DMS 273 treated with DMSO at 0.1 percent for 48 hours (cell line): ENCODE measurements at regions not wholly inside any gene's neighbourhood (a gene's known extent, or its start where the extent isn't known, plus 50 kb on each side); places are given as distances from the start of the nearest gene placed in this dataset.

Source experiments
- DNase-seq: peaks from one replicate; lab custom pipeline; 2025; lab: John Stamatoyannopoulos, UW

- no peak for DNase-seq
Measured at GRCh38 chrX:97766501-97767095, 882.9 kb downstream of the RPA4 start.

GRCh38 chrX:97787311-97787710 is 903.6 kb downstream of the RPA4 start:
- DNase-seq, result no peak

DNA sequence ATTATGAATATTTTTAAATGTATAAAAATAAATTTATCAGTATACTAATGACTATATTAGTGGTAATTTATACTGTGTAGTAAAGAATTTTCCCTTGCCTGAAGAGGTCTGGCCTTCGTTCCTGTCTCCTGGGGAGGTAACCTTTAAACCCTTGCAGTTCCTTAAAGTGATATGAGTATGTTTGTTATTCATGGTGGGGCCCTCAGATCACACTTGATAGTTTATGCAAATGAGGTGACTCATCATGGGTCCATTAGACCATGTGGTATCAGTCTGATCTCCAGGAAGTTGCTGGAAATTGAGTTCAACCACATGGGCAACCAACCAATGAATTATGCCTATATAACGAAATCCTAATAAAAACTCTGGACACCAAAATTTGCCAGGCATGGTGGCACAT is 904.1 kb downstream of the RPA4 start:
- no peak for DNase-seq

DNA sequence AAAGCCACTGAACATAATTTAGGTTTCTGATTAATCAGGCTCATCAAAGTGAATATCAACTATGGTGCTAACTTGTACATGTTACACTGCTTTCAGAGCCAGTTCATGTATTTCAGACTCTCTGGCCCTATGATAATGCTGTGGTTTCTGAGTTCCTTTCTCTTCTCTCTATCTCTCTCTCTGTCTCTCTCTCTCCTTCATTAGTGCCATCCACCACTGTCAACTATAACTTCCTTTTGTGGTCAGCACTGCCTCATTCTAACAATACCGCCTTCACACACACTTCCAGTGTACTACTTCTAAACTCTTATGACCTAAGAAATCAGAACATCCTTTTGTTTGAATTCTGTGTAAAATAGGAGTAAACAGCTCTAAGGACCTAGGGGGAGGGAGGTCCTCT is 907.1 kb downstream of the RPA4 start:
- DNase-seq, result no peak

DNA sequence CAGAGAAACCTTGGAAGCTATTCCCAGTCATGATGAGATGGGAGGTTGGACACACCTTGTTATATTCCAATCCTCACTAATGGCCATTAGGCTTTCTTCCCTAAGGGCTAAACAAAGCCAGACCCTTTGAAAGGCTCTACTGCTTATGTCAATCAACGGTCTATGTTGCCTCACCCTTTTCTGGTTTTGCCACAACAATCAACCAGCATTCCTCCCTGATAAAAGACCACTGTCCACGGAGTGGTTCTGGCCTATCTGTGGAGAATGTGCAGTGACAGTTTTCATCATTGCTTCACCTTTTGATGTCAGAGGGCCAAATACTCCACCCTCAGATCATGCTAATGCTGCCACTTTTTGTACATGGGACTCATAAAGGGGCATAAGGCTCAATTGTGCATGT is 913.4 kb downstream of the RPA4 start:
- DNase-seq, result no peak

DNA sequence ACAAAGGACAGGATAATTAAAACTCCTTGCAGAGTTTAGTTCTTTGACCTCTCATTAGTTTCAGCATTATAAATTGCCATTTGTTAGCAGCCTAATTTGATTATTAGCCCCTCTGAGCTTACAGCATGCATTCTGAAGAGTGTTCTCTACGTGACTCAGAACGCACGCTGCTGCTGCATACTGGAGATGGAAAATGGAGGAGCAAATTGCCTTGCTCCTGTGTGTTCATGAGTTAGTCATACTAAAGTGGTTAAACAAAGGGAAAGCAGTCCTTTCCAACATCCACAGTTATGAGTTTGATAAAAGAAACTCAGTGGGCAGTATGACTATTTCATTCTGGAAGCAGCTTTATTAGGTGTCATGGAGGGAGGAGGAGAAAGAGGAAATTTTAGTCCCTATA is 922.5 kb downstream of the RPA4 start:
- DNase-seq, result no peak

DNA sequence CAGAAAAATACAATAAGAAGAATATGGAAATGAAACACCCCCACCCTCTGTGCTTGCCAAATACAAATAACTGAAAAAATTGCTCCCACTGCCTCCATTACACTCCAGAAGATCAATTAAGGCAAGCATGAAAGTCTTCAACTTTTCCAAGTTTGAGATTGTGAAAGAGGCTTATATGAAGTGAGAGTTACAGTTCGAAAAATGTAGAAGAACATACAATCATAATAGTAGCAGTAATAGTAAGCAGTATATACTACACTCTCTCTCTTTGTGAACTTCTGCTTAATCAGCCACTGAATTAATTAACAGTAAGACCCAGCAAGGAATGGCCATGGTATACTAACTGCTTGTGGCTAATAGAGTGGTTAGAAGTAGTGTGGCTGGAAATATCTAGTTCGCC is 923.2 kb downstream of the RPA4 start:
- DNase-seq, result no peak

DNA sequence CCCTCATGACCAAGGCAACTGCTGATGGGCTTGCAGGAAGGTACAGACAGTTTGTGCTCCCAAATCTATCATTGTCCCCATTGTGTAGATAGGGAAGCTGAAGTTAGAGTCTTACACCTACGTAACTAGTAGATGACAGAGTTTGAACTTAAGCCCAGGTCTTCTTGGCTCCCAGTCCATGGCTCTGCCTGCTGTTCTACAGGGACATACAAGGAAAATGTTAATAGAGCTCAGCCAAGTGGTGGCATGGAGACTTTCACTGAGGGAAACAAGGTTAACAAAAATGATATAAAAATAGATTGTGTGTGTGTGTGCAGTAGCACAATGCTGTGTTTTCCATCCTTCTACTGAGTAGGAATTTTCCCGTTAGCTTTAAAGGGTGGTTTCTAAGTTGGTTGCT is 936.5 kb downstream of the RPA4 start:
- DNase-seq, result no peak

- DNase-seq, result no peak
Measured at GRCh38 chrX:97828471-97828870, 944.8 kb downstream of the RPA4 start.

DNA sequence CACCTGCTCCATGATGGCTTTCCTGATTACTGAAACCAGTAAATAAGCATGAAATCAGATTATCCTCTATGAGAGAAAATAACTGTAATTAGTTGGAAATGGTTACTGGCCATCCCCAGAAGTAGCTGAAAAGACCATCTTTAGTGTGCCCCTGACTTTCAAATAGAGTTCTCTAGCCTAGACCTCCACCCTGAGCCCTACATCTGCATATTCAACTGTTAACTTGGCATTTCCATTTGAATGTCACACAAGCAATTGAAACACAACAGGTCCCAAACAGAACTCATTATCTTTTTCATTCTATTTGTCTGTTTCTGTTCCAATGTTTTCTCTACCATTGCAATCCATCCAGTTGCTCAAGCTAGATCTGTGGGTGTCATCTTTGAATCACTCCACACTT is 952.3 kb downstream of the RPA4 start:
- no peak for DNase-seq

DNA sequence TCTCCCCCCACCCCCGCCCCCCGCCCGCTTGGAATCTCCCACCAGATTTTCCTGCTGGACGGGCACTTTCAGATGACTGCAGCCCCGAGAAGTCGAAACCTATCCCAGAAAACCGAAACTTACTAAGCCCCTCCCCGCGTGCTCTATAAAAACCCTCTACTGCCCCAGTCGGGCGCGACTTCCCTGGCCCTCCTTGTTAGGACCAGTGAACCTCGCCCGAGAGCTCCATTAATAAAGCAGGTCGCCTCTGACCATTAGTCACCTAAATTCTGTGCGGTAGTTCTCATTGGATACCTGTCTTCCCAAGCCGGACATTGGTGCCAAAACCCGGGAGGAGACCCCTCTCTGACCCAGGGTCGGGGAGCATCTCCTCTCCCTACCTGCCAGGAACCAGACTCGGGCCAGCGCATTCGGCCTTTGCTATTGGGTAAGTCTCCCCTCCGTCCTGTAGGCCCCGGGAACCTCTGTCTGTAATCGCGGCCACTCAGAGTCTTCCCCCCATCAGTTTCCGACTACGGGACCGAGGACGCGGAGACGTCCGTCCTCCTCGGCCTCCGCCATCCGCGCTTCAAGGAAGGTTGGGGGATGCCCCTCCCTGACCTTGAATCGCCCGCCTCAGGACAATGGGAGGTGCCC is 958.0 kb downstream of the RPA4 start:
- no peak for DNase-seq

DNA sequence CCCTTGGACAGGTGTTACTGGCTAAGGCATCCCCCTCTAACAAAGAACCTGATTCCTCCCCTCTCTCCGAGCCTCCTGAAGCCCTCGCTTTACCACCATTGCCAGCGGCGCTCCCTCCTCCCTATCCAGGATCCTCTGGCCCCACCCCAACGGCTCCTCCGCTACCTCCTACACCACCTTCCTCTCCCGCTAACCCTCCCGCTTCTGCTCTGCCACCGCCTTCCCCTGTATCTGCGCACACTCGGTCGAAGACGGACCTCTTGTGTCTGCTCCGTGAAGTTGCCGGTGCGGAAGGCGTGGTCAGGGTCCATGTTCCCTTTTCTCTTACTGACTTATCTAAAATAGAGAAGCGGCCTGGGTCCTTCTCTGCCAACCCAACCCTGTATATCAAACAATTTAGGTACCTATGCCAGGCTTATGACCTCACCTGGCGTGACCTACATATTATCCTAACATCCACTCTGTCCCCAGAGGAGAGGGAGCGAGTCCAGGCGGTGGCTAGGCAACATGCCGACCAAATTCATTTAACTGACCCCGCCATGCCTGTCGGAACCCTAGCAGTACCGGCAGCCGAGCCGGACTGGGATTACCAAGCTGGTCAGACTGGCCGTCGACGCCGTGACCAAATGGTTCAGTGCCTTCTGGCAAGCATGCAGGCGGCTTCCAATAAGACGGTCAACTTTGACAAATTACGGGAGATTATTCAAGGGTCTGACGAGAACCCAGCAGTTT is 958.9 kb downstream of the RPA4 start:
- no peak for DNase-seq

DNA sequence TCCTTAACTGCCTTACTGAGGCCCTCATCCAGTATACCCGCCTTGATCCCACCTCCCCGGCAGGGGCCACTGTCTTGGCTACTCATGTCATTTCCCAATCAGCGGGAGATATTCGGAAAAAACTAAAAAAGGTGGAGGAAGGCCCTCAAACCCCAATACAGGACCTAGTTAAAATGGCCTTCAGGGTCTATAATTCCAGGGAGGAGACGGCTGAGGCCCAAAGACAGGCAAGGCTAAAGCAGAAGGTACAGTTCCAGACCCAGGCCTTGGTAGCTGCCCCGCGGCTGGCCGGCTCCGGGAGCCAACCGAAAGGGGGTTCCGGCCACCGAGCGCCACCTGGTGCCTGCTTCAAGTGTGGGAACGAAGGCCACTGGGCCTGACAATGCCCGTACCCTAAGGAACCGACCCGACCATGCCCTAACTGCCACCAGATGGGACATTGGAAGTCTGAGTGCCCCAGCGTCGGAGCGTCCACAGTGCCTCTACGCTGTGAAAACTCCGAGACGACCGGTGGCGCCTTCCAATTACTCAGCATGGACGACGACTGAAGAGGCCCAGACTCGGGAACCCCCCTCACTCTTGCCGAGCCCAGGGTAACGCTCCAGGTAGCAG is 959.6 kb downstream of the RPA4 start:
- no peak for DNase-seq

DNA sequence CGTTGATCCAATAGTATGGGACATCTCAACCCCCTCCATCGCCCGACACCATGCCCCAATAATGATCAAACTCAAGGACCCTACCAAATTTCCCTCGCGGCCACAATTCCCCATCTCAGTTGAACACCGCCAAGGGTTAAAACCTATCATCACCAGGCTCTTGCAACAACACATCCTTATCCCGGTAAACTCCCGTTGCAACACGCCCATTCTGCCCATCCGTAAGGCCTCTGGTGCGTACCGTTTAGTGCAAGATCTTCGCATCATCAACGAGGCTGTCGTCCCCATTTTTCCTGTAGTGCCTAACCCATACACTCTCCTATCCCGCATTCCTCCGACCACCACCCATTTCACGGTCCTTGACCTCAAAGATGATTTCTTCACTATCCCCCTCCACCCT is 960.5 kb downstream of the RPA4 start:
- DNase-seq, result no peak

DNA sequence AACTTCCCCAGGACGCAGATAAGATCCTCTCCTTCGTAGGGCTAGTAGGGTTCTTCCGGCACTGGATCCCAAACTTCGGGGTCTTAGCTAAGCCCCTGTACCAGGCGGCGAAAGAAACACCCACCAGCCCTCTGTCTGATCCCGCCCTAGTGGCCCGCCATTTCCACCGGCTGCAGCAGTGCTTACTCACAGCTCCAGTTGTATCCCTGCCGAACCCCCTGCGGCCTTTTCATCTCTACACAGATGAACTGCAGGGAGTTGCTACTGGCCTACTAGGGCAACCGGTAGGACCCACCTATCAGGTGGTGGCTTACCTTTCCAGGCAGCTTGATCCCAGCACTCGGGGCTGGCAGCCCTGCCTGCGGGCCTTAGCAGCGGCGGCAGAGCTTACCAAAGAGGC is 961.2 kb downstream of the RPA4 start:
- no peak for DNase-seq

GRCh38 chrX:97845451-97845850 is 961.7 kb downstream of the RPA4 start:
- no peak for DNase-seq

DNA sequence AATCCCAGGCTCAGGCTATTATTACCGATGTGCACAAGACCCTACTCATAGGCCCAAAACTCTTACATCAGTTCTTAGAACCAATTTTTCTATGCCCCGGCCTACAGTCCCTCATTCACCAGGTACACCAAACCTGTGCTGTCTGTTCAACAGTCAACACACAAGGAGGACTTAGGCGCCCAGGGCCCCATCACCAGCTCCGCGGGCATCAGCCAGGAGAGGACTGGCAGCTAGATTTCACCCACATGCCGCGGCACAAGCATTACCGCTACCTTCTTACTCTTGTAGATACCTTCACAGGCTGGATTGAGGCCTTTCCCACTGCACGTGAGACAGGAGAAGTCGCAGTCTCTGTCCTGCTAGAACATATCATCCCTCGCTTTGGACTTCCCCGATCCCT is 962.5 kb downstream of the RPA4 start:
- no peak for DNase-seq

DNA sequence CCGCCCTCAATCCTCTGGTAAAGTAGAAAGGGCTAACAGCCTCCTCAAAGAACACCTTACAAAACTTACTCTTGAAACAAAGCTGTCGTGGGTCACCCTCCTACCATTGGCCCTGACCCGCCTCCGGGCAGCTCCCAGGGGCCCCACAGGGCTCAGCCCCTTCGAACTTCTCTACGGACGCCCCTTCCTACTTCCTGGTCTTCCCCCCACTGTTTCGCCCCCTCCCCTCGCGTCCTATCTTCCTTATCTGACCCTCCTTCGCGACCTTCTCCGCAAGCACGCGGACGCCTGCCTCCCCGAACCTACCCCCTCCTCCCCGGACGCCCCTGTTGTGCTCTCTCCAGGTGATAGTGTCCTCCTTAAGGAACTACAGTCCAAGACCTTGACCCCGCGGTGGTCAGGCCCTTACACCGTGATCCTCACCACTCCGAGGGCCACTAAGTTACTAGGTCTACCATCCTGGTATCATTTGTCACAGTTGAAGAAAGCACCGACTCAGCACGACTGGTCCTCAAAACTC is 963.1 kb downstream of the RPA4 start:
- DNase-seq, result no peak

GRCh38 chrX:97847885-97848679 is 964.4 kb downstream of the RPA4 start:
- no peak for DNase-seq

GRCh38 chrX:97849951-97850350 is 966.2 kb downstream of the RPA4 start:
- DNase-seq, result no peak

DNA sequence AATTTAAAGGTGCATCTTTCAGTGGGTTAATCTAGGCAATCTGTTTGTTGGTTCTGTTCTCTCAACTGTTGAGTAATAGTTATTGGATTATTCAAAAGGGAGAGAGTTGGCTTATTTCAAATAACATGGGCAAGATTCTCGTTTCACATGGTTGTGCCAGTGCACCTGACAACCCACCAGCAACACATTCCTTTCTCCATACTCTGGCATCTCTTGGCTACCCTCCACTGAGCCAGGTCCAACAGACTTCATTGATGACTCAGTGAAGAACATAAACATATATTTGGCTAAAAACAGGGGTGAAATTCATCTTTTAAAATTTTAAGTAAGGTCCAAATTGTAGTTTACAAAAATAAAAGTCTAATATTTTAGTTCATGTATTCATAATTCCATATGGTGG is 967.2 kb downstream of the RPA4 start:
- no peak for DNase-seq

DNA sequence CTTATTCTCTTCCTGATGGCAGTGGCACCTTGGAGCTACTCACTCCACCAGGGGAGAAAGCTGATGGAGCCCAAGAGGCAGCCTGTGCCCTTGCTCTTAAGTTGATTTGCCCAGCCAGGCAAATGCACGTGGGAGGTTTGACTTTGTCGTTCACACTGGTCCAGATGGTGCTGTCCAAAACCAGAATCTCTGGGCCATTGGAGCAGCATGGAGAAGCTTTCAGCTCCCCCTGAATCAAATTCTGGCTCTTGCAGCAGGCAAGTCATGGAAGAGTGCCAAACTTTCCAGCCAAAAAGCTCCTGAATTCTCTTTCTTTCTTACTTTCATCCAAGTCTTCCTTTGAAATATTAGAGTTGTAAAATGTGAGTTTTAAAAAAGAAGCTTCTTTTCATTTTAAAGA is 970.4 kb downstream of the RPA4 start:
- DNase-seq, result no peak
